ENCODE measurements at regions not wholly inside any gene's neighbourhood (a gene's known extent, or its start where the extent isn't known, plus 50 kb on each side); places are given as distances from the start of the nearest gene placed in this dataset.

GRCh38 chr12:5343711-5344110 is 88.2 kb upstream of the NTF3 start:
- H3K27ac ChIP-seq (ENCODE audit: low read depth, low read length) = no peak overlapping the region
- no peaks in the 10 kb centered on the region for H3K36me3 ChIP-seq (ENCODE audit: insufficient read depth, low read length)
- no peaks in the 10 kb centered on the region for H3K27me3 ChIP-seq (ENCODE audit: insufficient read depth, low read length)
- no peaks in the 10 kb centered on the region for H3K9me3 ChIP-seq (ENCODE audit: low read depth, low read length)
- no peak overlapping the region for H3K4me3 ChIP-seq (ENCODE audit: insufficient read depth, low read length)
- H2AFZ ChIP-seq (ENCODE audit: low read length) = no peak overlapping the region
- DNase-seq (ENCODE audit: insufficient read length, low spot score, missing footprints) = no peak
- H3K4me1 ChIP-seq (ENCODE audit: insufficient read depth, low read length) = no peaks in the 10 kb centered on the region
- no peak overlapping the region for H3K4me2 ChIP-seq (ENCODE audit: insufficient read depth, low read length)
- no peak for TF ChIP-seq CTCF (IDR thresholded peaks at IDR 0.05; ENCODE audit: extremely low read depth, low read depth, low read length)
- no peaks in the 10 kb centered on the region for H3K79me2 ChIP-seq (ENCODE audit: insufficient read depth, low read length)
- no peaks in the 10 kb centered on the region for H4K20me1 ChIP-seq (ENCODE audit: insufficient read depth, low read length)

DNA sequence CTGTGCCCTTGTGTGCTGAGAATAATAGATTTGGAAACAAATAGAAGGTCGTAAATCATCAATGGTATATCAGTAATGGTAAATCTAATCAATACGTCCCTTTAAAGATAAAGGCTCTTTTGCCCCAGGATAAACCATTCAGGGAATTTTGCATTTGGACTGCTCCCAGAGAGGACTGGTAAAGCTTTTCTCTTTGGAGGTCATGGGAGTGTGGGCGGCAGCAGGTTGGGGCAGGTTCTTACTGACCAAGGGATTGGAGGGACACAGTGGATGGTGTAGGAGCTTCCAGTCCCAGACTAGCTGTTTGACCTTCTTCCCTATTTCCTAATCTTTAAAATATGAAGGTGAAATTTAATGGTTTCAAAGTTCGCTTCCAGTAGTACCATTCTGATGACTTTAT is 87.8 kb upstream of the NTF3 start:
- Histone ChIP-seq H3K9me3 (ENCODE audit: low read depth, low read length) (no peaks in the 10 kb centered on the region), H2AFZ (ENCODE audit: low read length) (no peak overlapping the region), H3K79me2 (ENCODE audit: insufficient read depth, low read length) (no peaks in the 10 kb centered on the region), H3K4me2 (ENCODE audit: insufficient read depth, low read length) (no peak overlapping the region), H3K27ac (ENCODE audit: low read depth, low read length) (no peak overlapping the region), H4K20me1 (ENCODE audit: insufficient read depth, low read length) (no peaks in the 10 kb centered on the region), H3K36me3 (ENCODE audit: insufficient read depth, low read length) (no peaks in the 10 kb centered on the region), H3K4me3 (ENCODE audit: insufficient read depth, low read length) (no peak overlapping the region), H3K4me1 (ENCODE audit: insufficient read depth, low read length) (no peaks in the 10 kb centered on the region), H3K27me3 (ENCODE audit: insufficient read depth, low read length) (no peaks in the 10 kb centered on the region)
- DNase-seq (ENCODE audit: insufficient read length, low spot score, missing footprints) = no peak
- no peak for TF ChIP-seq CTCF (IDR thresholded peaks at IDR 0.05; ENCODE audit: extremely low read depth, low read depth, low read length)

DNA sequence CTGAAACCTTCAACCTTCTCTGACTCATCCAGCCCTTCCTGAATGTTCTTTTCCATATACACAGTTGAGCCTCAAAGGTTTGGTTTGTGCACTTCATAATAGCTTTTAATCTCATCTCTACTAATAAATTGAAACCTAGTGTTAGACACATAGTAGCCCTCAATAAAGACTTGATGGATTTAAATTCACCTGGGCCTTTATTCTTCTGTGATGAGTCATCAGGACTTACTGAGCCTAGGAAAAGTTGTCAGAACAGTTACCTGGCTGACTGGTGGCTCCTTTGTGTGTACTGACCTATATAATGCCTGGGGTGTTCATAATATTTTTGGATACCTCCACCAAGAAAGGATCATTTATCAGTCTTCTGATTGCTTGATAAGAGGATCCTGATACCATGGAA is 86.4 kb upstream of the NTF3 start:
- H3K4me2 ChIP-seq (ENCODE audit: insufficient read depth, low read length) = no peak overlapping the region
- no peaks in the 10 kb centered on the region for H3K9me3 ChIP-seq (ENCODE audit: low read depth, low read length)
- H4K20me1 ChIP-seq (ENCODE audit: insufficient read depth, low read length) = no peaks in the 10 kb centered on the region
- no peaks in the 10 kb centered on the region for H3K79me2 ChIP-seq (ENCODE audit: insufficient read depth, low read length)
- no peaks in the 10 kb centered on the region for H3K27me3 ChIP-seq (ENCODE audit: insufficient read depth, low read length)
- H3K4me1 ChIP-seq (ENCODE audit: insufficient read depth, low read length) = no peaks in the 10 kb centered on the region
- H3K36me3 ChIP-seq (ENCODE audit: insufficient read depth, low read length) = no peaks in the 10 kb centered on the region
- DNase-seq (ENCODE audit: insufficient read length, low spot score, missing footprints) = no peak
- H3K4me3 ChIP-seq (ENCODE audit: insufficient read depth, low read length) = no peak overlapping the region
- no peak overlapping the region for H2AFZ ChIP-seq (ENCODE audit: low read length)
- no peak overlapping the region for H3K27ac ChIP-seq (ENCODE audit: low read depth, low read length)
- TF ChIP-seq CTCF (IDR thresholded peaks at IDR 0.05; ENCODE audit: extremely low read depth, low read depth, low read length) = no peak

DNA sequence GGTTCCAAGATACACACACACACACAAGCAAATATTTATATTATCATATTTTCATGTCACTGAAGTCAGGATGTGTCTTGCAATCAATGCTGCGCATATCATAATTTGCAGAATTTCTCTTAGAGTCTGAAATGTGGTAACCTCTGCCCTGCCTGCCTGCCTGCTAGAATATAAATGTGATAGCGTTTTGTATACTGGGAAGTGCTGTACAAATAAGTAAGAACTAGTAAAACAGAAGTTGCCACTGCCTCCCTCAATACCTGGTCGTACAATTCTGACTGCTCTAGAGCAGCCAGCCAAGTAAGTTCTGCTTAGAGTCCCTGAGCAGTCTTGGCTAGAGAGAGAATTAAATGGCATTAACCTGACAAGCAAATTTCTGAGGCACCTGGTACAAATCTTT is 83.9 kb upstream of the NTF3 start:
- no peaks in the 10 kb centered on the region for H3K27me3 ChIP-seq (ENCODE audit: insufficient read depth, low read length)
- no peaks in the 10 kb centered on the region for H3K4me1 ChIP-seq (ENCODE audit: insufficient read depth, low read length)
- no peak for DNase-seq (ENCODE audit: insufficient read length, low spot score, missing footprints)
- TF ChIP-seq CTCF (IDR thresholded peaks at IDR 0.05; ENCODE audit: extremely low read depth, low read depth, low read length) = no peak
- no peak overlapping the region for H3K4me2 ChIP-seq (ENCODE audit: insufficient read depth, low read length)
- no peak overlapping the region for H2AFZ ChIP-seq (ENCODE audit: low read length)
- H4K20me1 ChIP-seq (ENCODE audit: insufficient read depth, low read length) = no peaks in the 10 kb centered on the region
- no peaks in the 10 kb centered on the region for H3K36me3 ChIP-seq (ENCODE audit: insufficient read depth, low read length)
- H3K79me2 ChIP-seq (ENCODE audit: insufficient read depth, low read length) = no peaks in the 10 kb centered on the region
- H3K9me3 ChIP-seq (ENCODE audit: low read depth, low read length) = peaks cover under 1% of the 10 kb centered on the region
- no peak overlapping the region for H3K4me3 ChIP-seq (ENCODE audit: insufficient read depth, low read length)
- no peak overlapping the region for H3K27ac ChIP-seq (ENCODE audit: low read depth, low read length)

All from osteoblast (primary cell).